Vagina (tissue), 2 donors: ENCODE measurements at regions not wholly inside any gene's neighbourhood (a gene's known extent, or its start where the extent isn't known, plus 50 kb on each side); places are given as distances from the start of the nearest gene placed in this dataset.

ENCODE experiments used
- POLR2AphosphoS5 ChIP-seq, 2 donors: sonication (generic); formaldehyde crosslinking; IDR thresholded peaks; one replicate each; pipeline ENCODE4 v1.9.0; 2017; ENCODE audit warnings: antibody characterized with exemption in 2 of 2, mild to moderate bottlenecking in 2 of 2, low read depth in 1 of 2; ENCODE audit not compliant: insufficient read depth in 1 of 2
- TF ChIP-seq, protein P1 (sequence below), 3 experiments: fragments of 450-650 bp in 2 of 3; fragments of 200-600 bp in 1 of 3; sonication (generic) in 1 of 3; IDR thresholded peaks; one replicate each; pipeline ENCODE4 v1.5.1; 2017 to 2019; ENCODE audit warnings: antibody characterized with exemption in 3 of 3, mild to moderate bottlenecking in 2 of 3, moderate library complexity in 2 of 3

DNA sequence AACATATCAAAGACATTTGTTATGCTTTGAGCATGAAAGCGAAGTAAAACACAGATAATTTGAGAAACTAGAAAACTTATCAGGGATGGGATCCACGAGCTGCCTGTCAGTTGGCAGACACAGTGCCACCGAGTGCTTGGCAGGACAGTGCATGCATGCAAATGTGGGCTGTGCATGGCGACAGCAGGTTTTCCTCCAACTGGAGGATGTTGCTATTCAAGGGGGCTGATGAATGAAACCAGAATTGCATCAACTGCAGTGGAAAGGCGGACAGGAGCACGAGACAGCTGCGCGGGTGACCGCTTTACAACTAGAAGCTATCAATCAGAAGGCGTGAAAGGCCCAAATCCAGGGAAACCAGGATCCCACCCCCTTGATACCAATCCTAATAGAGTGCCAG, 244.3 kb downstream of the NR2F2 start:
- TF ChIP-seq, protein P1, sequence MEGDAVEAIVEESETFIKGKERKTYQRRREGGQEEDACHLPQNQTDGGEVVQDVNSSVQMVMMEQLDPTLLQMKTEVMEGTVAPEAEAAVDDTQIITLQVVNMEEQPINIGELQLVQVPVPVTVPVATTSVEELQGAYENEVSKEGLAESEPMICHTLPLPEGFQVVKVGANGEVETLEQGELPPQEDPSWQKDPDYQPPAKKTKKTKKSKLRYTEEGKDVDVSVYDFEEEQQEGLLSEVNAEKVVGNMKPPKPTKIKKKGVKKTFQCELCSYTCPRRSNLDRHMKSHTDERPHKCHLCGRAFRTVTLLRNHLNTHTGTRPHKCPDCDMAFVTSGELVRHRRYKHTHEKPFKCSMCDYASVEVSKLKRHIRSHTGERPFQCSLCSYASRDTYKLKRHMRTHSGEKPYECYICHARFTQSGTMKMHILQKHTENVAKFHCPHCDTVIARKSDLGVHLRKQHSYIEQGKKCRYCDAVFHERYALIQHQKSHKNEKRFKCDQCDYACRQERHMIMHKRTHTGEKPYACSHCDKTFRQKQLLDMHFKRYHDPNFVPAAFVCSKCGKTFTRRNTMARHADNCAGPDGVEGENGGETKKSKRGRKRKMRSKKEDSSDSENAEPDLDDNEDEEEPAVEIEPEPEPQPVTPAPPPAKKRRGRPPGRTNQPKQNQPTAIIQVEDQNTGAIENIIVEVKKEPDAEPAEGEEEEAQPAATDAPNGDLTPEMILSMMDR (IDR thresholded peaks at IDR 0.05), result no peak
- TF ChIP-seq POLR2AphosphoS5 (IDR thresholded peaks at IDR 0.05; ENCODE audit: insufficient read depth in 1 of 2, low read depth in 1 of 2), result no peak
